HCT116 (cell line): ENCODE measurements at regions not wholly inside any gene's neighbourhood (a gene's known extent, or its start where the extent isn't known, plus 50 kb on each side); places are given as distances from the start of the nearest gene placed in this dataset.

Experiments
- ATAC-seq: fragments of 200-7000 bp; cut with Tn5 transposase; 2 replicates; pipeline ENCODE4 v1.9.1; 2020; ENCODE audit warnings: mild to moderate bottlenecking, moderate library complexity
- BruUV-seq: library from RNA; stranded (reverse); fragments of 400-500 nt; replicated peaks from 2 replicates; lab custom pipeline; 2021; lab: Mats Ljungman, UMichigan
- CTCF ChIA-PET: fragments of 300-600 bp; sonication (Branson Sonifier 250); formaldehyde crosslinking; loops from one replicate; lab custom pipeline; 2021; ENCODE audit warnings: antibody characterized with exemption; lab: Charles Lee
- POLR2A ChIA-PET: fragments of 300-600, 350-600 bp; sonication (Branson Sonifier 250); formaldehyde crosslinking; loops from one replicate; lab custom pipeline; 2021; ENCODE audit warnings: antibody characterized with exemption; lab: Charles Lee
- RAD21 ChIA-PET, 2 experiments: fragments of 300-600 bp; sonication (Branson Sonifier 250); formaldehyde crosslinking; loops; one replicate each; lab custom pipeline; 2023; ENCODE audit warnings: low total read pairs in 2 of 2; ENCODE audit not compliant: uncharacterized antibody in 2 of 2, unreplicated experiment in 2 of 2, low non-redundant PET in 1 of 2; lab: Charles Lee
- DNase-seq: peaks from one replicate; pipeline ENCODE4 v3.0.0-alpha.2; 2010; ENCODE audit warnings: low read depth, low spot score
- H2AFZ ChIP-seq: fragments of 200-600 bp; shearing (Covaris generic), sonication (generic); 2 replicates; pipeline ENCODE4 v1.6.1; 2017; ENCODE audit warnings: low read depth, mixed run types, mixed read lengths, antibody characterized with exemption, low read length; ENCODE audit not compliant: poor library complexity, severe bottlenecking
- H3K27ac ChIP-seq: 2 replicates; pipeline ENCODE4 v1.5.1; 2012; ENCODE audit warnings: low read depth, low read length
- H3K27me3 ChIP-seq: fragments of 200-600 bp; sonication (generic); 2 replicates; pipeline ENCODE4 v1.6.1; 2016; ENCODE audit warnings: mixed run types, low read length, mixed read lengths; ENCODE audit not compliant: insufficient read depth
- H3K36me3 ChIP-seq, 2 experiments: fragments of 200-500 bp in 1 of 2; fragments of 200-600 bp in 1 of 2; sonication (Bioruptor generic) in 1 of 2; sonication (generic) in 1 of 2; 2 replicates each; pipeline versions ENCODE4 v1.5.1 to v1.6.1; 2014 to 2016; ENCODE audit warnings: low read length in 2 of 2, inconsistent platforms in 1 of 2, mixed read lengths in 1 of 2, mixed run types in 1 of 2; ENCODE audit not compliant: insufficient read depth in 2 of 2, control insufficient read depth in 1 of 2
- H3K4me1 ChIP-seq, 2 experiments: fragments of 200-600 bp in 1 of 2; sonication (generic) in 1 of 2; 2 replicates each; pipeline versions ENCODE4 v1.5.1 to v1.6.1; 2012 to 2017; ENCODE audit warnings: low read length in 2 of 2, inconsistent platforms in 1 of 2, mild to moderate bottlenecking in 1 of 2, mixed read lengths in 1 of 2, mixed run types in 1 of 2, moderate library complexity in 1 of 2; ENCODE audit not compliant: insufficient read depth in 2 of 2, control insufficient read depth in 1 of 2
- H3K4me2 ChIP-seq: fragments of 200-600 bp; sonication (generic); 2 replicates; pipeline ENCODE4 v1.6.1; 2017; ENCODE audit warnings: mixed run types, low read length, mixed read lengths
- H3K4me3 ChIP-seq, 2 experiments: fragments of 200-600 bp in 1 of 2; sonication (generic) in 1 of 2; replicated peaks in 1 of 2; 2 replicates each; pipeline ENCODE4 v1.5.1; 2011 to 2016; ENCODE audit warnings: low read length in 2 of 2, control low read depth in 1 of 2, low read depth in 1 of 2, mild to moderate bottlenecking in 1 of 2, mixed read lengths in 1 of 2, mixed run types in 1 of 2
- H3K79me2 ChIP-seq: fragments of 200-600 bp; sonication (generic); 2 replicates; pipeline ENCODE4 v1.6.1; 2017; ENCODE audit warnings: mild to moderate bottlenecking, mixed run types, low read length, moderate library complexity, mixed read lengths; ENCODE audit not compliant: insufficient read depth
- H3K9ac ChIP-seq: fragments of 200-600 bp; sonication (generic); 2 replicates; pipeline ENCODE4 v1.6.1; 2016; ENCODE audit warnings: low read length, mixed read lengths
- H3K9me2 ChIP-seq: fragments of 200-600 bp; sonication (generic), shearing (Covaris generic); 2 replicates; pipeline ENCODE4 v1.6.1; 2017; ENCODE audit warnings: mixed run types, mild to moderate bottlenecking, moderate library complexity; ENCODE audit not compliant: insufficient read depth
- H3K9me3 ChIP-seq, 2 experiments: fragments of 200-500 bp in 1 of 2; fragments of 200-600 bp in 1 of 2; sonication (Bioruptor generic) in 1 of 2; sonication (generic) in 1 of 2; 2 replicates each; pipeline ENCODE4 v1.6.1; 2014 to 2017; ENCODE audit warnings: low read length in 2 of 2, mixed read lengths in 2 of 2, inconsistent platforms in 1 of 2, low read depth in 1 of 2, mild to moderate bottlenecking in 1 of 2, mixed run types in 1 of 2, moderate library complexity in 1 of 2; ENCODE audit not compliant: control insufficient read depth in 1 of 2, insufficient read depth in 1 of 2
- H4K20me1 ChIP-seq: fragments of 200-600 bp; sonication (generic), shearing (Covaris generic); 2 replicates; pipeline ENCODE4 v1.6.1; 2017; ENCODE audit warnings: mixed run types, mild to moderate bottlenecking, moderate library complexity; ENCODE audit not compliant: insufficient read depth
- ATF3 ChIP-seq: IDR thresholded peaks from 2 replicates; pipeline ENCODE4 v1.6.1; 2012
- CBX3 ChIP-seq: IDR thresholded peaks from 2 replicates; pipeline ENCODE4 v1.6.1; 2012; ENCODE audit warnings: low read depth
- CEBPB ChIP-seq: IDR thresholded peaks from 2 replicates; pipeline ENCODE4 v1.6.1; 2012; ENCODE audit warnings: low read depth
- CTCF ChIP-seq, 3 experiments: fragments of 200-600 bp in 1 of 3; sonication (generic) in 1 of 3; IDR thresholded peaks in 2 of 3; conservative IDR thresholded peaks in 1 of 3; 2 replicates each; pipeline ENCODE4 v1.5.1; 2012 to 2017; ENCODE audit warnings: low read depth in 2 of 3, low read length in 2 of 3, antibody characterized with exemption in 1 of 3, borderline replicate concordance in 1 of 3, control low read depth in 1 of 3, mild to moderate bottlenecking in 1 of 3, mixed read lengths in 1 of 3, mixed run types in 1 of 3, moderate library complexity in 1 of 3; ENCODE audit not compliant: insufficient read depth in 1 of 3
- EGR1 ChIP-seq: IDR thresholded peaks from 2 replicates; pipeline ENCODE4 v1.6.1; 2012; ENCODE audit warnings: low read depth
- ELF1 ChIP-seq: IDR thresholded peaks from 2 replicates; pipeline ENCODE4 v1.6.1; 2012; ENCODE audit warnings: low read depth, borderline replicate concordance
- EZH2 ChIP-seq: fragments of 200-600 bp; sonication (generic); IDR thresholded peaks from 2 replicates; pipeline ENCODE4 v1.6.1; 2017; ENCODE audit warnings: antibody characterized with exemption, mixed run types
- EZH2phosphoT487 ChIP-seq: fragments of 200-600 bp; IDR thresholded peaks from 2 replicates; pipeline ENCODE4 v1.6.1; 2018; ENCODE audit warnings: antibody characterized with exemption, borderline replicate concordance
- POLR2A ChIP-seq: IDR thresholded peaks from 2 replicates; pipeline ENCODE4 v1.7.0; 2011; ENCODE audit warnings: borderline replicate concordance; ENCODE audit not compliant: insufficient read depth, insufficient read length; ENCODE audit errors: extremely low read depth
- REST ChIP-seq: IDR thresholded peaks from 2 replicates; pipeline ENCODE4 v1.6.1; 2012; ENCODE audit warnings: low read depth
- SP1 ChIP-seq: IDR thresholded peaks from 2 replicates; pipeline ENCODE4 v1.6.1; 2012; ENCODE audit warnings: low read depth
- TCF7L2 ChIP-seq: IDR thresholded peaks from 2 replicates; pipeline ENCODE4 v1.7.0; 2011; ENCODE audit warnings: borderline replicate concordance, inconsistent platforms; ENCODE audit not compliant: insufficient read depth, insufficient read length; ENCODE audit errors: extremely low read depth
- ZBTB33 ChIP-seq: IDR thresholded peaks from 2 replicates; pipeline ENCODE4 v1.6.1; 2011; ENCODE audit warnings: mild to moderate bottlenecking, low read length, moderate library complexity; ENCODE audit not compliant: insufficient replicate concordance; ENCODE audit errors: extremely low read depth
- ZNF274 ChIP-seq: fragments of 200-500 bp; sonication (Bioruptor generic); IDR thresholded peaks from 2 replicates; pipeline ENCODE4 v1.6.1; 2014; ENCODE audit warnings: mild to moderate bottlenecking, low read depth, low read length, inconsistent platforms
- intact Hi-C: fragments of 100-400 bp; cut with micrococcal nuclease; formaldehyde crosslinking; loops from 2 replicates; pipeline ENCODE4 v1.10.0; 2022

GRCh38 chr4:81984746-81985145 lies 389.0 kb downstream of the HNRNPD start:
- Histone ChIP-seq H3K9me2 (no peaks in the 10 kb centered on the region), H3K27ac (no peak overlapping the region), H3K9me3 (no peaks in the 10 kb centered on the region), H4K20me1 (no peaks in the 10 kb centered on the region), H3K4me2 (no peak overlapping the region), H3K4me1 (no peaks in the 10 kb centered on the region), H3K79me2 (no peaks in the 10 kb centered on the region), H3K27me3 (peaks cover 38% of the 10 kb centered on the region), H3K4me3 (no peak overlapping the region), H2AFZ (no peak overlapping the region), H3K9ac (no peak overlapping the region), H3K36me3 (no peaks in the 10 kb centered on the region)
- ChIA-PET POLR2A (no interaction called here), RAD21 (no interaction called here), CTCF (no interaction called here)
- TF ChIP-seq CBX3 (no peak), POLR2A (no peak), TCF7L2 (no peak), REST (no peak), EGR1 (no peak), SP1 (no peak), ZBTB33 (no peak), EZH2phosphoT487 (no peak), ZNF274 (no peak), CEBPB (no peak), ATF3 (no peak), ELF1 (no peak), CTCF (IDR thresholded peaks at IDR 0.05 in 2 of 3, conservative IDR thresholded peaks at IDR 0.05 in 1 of 3; ENCODE audit: borderline replicate concordance in 1 of 3, insufficient read depth in 1 of 3, low read depth in 2 of 3, low read length in 2 of 3) (no peak), EZH2 (no peak)
- ATAC-seq (no peak), DNase-seq (no peak)
- intact Hi-C loops = no loop called here
- no TSS peak for BruUV-seq
